ENCODE measurements at regions not wholly inside any gene's neighbourhood (a gene's known extent, or its start where the extent isn't known, plus 50 kb on each side); places are given as distances from the start of the nearest gene placed in this dataset.

DNA sequence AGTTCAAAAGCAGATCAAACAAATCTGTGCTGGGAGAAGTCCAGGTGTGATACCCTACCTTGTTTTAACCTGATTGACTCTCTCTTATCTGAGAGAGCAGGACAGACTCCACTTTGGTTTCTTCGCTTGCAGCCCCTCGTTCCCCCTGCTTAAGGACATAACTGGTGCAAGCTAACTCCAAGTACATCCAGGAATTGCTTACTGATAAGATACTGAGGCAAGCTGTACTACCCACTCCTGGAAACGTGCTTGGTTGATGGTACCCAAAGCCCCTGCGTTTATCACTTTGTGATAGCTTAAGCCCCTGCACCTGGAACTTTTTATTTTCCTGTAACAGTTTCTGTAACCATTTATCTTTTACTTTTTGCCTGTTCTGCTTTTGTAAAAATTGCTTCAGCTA, 157.0 kb upstream of the OLIG3 start:
- no peak for TF ChIP-seq POLR2A (IDR thresholded peaks at IDR 0.05)
- TF ChIP-seq, protein P1, sequence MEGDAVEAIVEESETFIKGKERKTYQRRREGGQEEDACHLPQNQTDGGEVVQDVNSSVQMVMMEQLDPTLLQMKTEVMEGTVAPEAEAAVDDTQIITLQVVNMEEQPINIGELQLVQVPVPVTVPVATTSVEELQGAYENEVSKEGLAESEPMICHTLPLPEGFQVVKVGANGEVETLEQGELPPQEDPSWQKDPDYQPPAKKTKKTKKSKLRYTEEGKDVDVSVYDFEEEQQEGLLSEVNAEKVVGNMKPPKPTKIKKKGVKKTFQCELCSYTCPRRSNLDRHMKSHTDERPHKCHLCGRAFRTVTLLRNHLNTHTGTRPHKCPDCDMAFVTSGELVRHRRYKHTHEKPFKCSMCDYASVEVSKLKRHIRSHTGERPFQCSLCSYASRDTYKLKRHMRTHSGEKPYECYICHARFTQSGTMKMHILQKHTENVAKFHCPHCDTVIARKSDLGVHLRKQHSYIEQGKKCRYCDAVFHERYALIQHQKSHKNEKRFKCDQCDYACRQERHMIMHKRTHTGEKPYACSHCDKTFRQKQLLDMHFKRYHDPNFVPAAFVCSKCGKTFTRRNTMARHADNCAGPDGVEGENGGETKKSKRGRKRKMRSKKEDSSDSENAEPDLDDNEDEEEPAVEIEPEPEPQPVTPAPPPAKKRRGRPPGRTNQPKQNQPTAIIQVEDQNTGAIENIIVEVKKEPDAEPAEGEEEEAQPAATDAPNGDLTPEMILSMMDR (IDR thresholded peaks at IDR 0.05), result no peak
